ENCODE measurements at regions not wholly inside any gene's neighbourhood (a gene's known extent, or its start where the extent isn't known, plus 50 kb on each side); places are given as distances from the start of the nearest gene placed in this dataset.

DNA sequence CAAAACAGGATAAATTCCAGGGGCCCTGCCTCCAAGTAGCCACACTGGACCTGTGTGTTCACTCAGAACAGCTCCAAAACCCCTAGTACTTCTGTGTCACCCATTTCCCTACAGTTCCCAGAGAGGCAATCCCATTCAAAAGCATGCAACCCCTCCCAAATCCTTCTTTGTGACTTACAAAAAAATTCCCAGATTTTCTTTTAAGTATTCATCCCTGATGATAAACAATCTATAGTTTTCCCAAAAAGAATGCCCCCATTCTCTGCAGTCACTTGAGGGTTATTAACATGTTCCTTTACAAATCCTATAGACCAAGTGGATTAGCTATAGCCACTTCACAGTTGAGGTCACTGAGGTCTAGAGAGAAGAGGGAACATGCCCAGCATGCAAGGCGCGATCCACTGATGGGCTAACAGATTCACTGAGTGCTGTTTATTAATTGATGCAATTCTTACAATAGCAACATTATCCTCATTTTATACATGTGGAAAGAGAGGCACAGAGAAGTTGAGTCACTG, 85.4 kb downstream of the MYL12B start (continued):
- TF ChIP-seq ZSCAN30 (tag by site-specific recombination; IDR thresholded peaks at IDR 0.05) = no peak
- TF ChIP-seq ZNF155 (tag by site-specific recombination; IDR thresholded peaks at IDR 0.05) = no peak
- TF ChIP-seq ZNF677 (tag by site-specific recombination; IDR thresholded peaks at IDR 0.05) = no peak
- no peak for TF ChIP-seq IKZF3 (tag by site-specific recombination; IDR thresholded peaks at IDR 0.05)
- no peak for TF ChIP-seq ZNF514 (tag by site-specific recombination; IDR thresholded peaks at IDR 0.05)
- no peak for TF ChIP-seq HOXA7 (CRISPR knock-in tag; IDR thresholded peaks at IDR 0.05; ENCODE audit: borderline replicate concordance)
- TF ChIP-seq ZNF292 (tag by site-specific recombination; IDR thresholded peaks at IDR 0.05; ENCODE audit: borderline replicate concordance, low read depth) = no peak
- TF ChIP-seq, protein P1, sequence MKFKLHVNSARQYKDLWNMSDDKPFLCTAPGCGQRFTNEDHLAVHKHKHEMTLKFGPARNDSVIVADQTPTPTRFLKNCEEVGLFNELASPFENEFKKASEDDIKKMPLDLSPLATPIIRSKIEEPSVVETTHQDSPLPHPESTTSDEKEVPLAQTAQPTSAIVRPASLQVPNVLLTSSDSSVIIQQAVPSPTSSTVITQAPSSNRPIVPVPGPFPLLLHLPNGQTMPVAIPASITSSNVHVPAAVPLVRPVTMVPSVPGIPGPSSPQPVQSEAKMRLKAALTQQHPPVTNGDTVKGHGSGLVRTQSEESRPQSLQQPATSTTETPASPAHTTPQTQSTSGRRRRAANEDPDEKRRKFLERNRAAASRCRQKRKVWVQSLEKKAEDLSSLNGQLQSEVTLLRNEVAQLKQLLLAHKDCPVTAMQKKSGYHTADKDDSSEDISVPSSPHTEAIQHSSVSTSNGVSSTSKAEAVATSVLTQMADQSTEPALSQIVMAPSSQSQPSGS (tag by site-specific recombination; IDR thresholded peaks at IDR 0.05; ENCODE audit: low read depth) = no peak

DNA sequence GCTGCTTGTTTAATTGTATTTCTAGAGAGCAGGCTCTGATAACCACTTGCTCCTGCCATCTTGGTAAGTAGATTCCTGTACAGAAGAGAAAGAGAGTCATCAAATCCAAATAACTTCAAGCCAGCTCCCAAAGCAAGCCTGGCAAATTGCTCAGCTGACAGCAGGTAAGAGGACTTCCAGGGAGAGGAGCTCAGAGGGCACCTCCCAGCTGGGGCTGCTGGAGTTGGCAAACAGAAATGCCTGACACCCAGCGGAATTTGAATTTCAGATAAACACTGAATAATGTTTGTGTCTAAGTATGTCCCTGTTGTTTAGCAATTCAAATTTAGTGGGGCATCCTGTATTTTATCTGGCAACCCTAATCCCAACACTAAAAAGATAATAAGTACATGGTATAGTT, 86.2 kb downstream of the MYL12B start:
- H3K4me3 ChIP-seq (ENCODE audit: low read depth, low read length) = no peak overlapping the region
- H3K4me1 ChIP-seq (ENCODE audit: control insufficient read depth, insufficient read depth, low read length) = no peaks in the 10 kb centered on the region
- H3K27ac ChIP-seq (ENCODE audit: extremely low read depth, low read depth, low read length) = no peak overlapping the region
- ChIA-PET POLR2A (no interaction called here), CTCF (interaction anchor here (0.7 kb wide), 1 partner anchor 109 kb away, joined by 3 read pairs; no protein-coding TSS in a partner anchor)
- TF ChIP-seq, protein P2, sequence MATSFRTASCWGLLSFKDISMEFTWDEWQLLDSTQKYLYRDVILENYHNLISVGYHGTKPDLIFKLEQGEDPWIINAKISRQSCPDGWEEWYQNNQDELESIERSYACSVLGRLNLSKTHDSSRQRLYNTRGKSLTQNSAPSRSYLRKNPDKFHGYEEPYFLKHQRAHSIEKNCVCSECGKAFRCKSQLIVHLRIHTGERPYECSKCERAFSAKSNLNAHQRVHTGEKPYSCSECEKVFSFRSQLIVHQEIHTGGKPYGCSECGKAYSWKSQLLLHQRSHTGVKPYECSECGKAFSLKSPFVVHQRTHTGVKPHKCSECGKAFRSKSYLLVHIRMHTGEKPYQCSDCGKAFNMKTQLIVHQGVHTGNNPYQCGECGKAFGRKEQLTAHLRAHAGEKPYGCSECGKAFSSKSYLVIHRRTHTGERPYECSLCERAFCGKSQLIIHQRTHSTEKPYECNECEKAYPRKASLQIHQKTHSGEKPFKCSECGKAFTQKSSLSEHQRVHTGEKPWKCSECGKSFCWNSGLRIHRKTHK (tag by site-specific recombination; IDR thresholded peaks at IDR 0.05) = no peak
- TF ChIP-seq ZNF239 (tag by site-specific recombination; IDR thresholded peaks at IDR 0.05) (no peak), ZNF548 (tag by site-specific recombination; IDR thresholded peaks at IDR 0.05) (no peak), ZNF629 (tag by site-specific recombination; IDR thresholded peaks at IDR 0.05) (no peak), ZNF76 (tag by site-specific recombination; IDR thresholded peaks at IDR 0.05; ENCODE audit: borderline replicate concordance, low read depth) (no peak), ZNF2 (tag by site-specific recombination; IDR thresholded peaks at IDR 0.05) (no peak), GLIS2 (tag by site-specific recombination; IDR thresholded peaks at IDR 0.05) (no peak), ZNF19 (tag by site-specific recombination; IDR thresholded peaks at IDR 0.05; ENCODE audit: low read depth) (no peak), ZNF558 (tag by site-specific recombination; IDR thresholded peaks at IDR 0.05) (no peak), ZNF132 (tag by site-specific recombination; IDR thresholded peaks at IDR 0.05; ENCODE audit: borderline replicate concordance) (no peak), KLF9 (tag by site-specific recombination; IDR thresholded peaks at IDR 0.05; ENCODE audit: low read depth) (no peak), SETDB1 (IDR thresholded peaks at IDR 0.05; ENCODE audit: insufficient read length, low read length) (no peak), ZFP69B (tag by site-specific recombination; IDR thresholded peaks at IDR 0.05) (no peak), GFI1B (tag by site-specific recombination; IDR thresholded peaks at IDR 0.05) (no peak)
- TF ChIP-seq, protein P3, sequence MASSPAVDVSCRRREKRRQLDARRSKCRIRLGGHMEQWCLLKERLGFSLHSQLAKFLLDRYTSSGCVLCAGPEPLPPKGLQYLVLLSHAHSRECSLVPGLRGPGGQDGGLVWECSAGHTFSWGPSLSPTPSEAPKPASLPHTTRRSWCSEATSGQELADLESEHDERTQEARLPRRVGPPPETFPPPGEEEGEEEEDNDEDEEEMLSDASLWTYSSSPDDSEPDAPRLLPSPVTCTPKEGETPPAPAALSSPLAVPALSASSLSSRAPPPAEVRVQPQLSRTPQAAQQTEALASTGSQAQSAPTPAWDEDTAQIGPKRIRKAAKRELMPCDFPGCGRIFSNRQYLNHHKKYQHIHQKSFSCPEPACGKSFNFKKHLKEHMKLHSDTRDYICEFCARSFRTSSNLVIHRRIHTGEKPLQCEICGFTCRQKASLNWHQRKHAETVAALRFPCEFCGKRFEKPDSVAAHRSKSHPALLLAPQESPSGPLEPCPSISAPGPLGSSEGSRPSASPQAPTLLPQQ (tag by site-specific recombination; IDR thresholded peaks at IDR 0.05) = no peak
- TF ChIP-seq, protein P4, sequence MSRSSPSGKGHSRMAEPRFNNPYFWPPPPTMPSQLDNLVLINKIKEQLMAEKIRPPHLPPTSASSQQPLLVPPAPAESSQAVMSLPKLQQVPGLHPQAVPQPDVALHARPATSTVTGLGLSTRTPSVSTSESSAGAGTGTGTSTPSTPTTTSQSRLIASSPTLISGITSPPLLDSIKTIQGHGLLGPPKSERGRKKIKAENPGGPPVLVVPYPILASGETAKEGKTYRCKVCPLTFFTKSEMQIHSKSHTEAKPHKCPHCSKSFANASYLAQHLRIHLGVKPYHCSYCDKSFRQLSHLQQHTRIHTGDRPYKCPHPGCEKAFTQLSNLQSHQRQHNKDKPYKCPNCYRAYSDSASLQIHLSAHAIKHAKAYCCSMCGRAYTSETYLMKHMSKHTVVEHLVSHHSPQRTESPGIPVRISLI (tag by site-specific recombination; IDR thresholded peaks at IDR 0.05) = no peak
- TF ChIP-seq, protein P5, sequence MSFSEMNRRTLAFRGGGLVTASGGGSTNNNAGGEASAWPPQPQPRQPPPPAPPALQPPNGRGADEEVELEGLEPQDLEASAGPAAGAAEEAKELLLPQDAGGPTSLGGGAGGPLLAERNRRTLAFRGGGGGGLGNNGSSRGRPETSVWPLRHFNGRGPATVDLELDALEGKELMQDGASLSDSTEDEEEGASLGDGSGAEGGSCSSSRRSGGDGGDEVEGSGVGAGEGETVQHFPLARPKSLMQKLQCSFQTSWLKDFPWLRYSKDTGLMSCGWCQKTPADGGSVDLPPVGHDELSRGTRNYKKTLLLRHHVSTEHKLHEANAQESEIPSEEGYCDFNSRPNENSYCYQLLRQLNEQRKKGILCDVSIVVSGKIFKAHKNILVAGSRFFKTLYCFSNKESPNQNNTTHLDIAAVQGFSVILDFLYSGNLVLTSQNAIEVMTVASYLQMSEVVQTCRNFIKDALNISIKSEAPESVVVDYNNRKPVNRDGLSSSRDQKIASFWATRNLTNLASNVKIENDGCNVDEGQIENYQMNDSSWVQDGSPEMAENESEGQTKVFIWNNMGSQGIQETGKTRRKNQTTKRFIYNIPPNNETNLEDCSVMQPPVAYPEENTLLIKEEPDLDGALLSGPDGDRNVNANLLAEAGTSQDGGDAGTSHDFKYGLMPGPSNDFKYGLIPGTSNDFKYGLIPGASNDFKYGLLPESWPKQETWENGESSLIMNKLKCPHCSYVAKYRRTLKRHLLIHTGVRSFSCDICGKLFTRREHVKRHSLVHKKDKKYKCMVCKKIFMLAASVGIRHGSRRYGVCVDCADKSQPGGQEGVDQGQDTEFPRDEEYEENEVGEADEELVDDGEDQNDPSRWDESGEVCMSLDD (tag by site-specific recombination; IDR thresholded peaks at IDR 0.05) = no peak
- TF ChIP-seq, protein P6, sequence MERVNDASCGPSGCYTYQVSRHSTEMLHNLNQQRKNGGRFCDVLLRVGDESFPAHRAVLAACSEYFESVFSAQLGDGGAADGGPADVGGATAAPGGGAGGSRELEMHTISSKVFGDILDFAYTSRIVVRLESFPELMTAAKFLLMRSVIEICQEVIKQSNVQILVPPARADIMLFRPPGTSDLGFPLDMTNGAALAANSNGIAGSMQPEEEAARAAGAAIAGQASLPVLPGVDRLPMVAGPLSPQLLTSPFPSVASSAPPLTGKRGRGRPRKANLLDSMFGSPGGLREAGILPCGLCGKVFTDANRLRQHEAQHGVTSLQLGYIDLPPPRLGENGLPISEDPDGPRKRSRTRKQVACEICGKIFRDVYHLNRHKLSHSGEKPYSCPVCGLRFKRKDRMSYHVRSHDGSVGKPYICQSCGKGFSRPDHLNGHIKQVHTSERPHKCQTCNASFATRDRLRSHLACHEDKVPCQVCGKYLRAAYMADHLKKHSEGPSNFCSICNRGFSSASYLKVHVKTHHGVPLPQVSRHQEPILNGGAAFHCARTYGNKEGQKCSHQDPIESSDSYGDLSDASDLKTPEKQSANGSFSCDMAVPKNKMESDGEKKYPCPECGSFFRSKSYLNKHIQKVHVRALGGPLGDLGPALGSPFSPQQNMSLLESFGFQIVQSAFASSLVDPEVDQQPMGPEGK (tag by site-specific recombination; IDR thresholded peaks at IDR 0.05) = no peak
- H3K9me3 ChIP-seq (ENCODE audit: control insufficient read depth, insufficient read depth, low read depth, low read length) = no peaks in the 10 kb centered on the region
- H3K36me3 ChIP-seq (ENCODE audit: control insufficient read depth in 2 of 2, insufficient read depth in 1 of 2, low read length in 2 of 2) = no peaks in the 10 kb centered on the region
